GM18507 (cell line): ENCODE measurements at regions not wholly inside any gene's neighbourhood (a gene's known extent, or its start where the extent isn't known, plus 50 kb on each side); places are given as distances from the start of the nearest gene placed in this dataset.
"Not testable (repeated sequence)": the region's sequence is repeated elsewhere in the genome, so short reads cannot be mapped to it uniquely, and the experiment has no call there.

ENCODE experiments used
- DNase-seq: peaks from one replicate; pipeline ENCODE4 v3.0.0; 2011; ENCODE audit warnings: low read depth; ENCODE audit not compliant: insufficient read length; ENCODE audit errors: extremely low spot score
- FAIRE-seq: peaks from 2 replicates; lab custom pipeline; 2011; peaks lifted over from hg19 to GRCh38; lab: Jason Lieb, UNC

DNA sequence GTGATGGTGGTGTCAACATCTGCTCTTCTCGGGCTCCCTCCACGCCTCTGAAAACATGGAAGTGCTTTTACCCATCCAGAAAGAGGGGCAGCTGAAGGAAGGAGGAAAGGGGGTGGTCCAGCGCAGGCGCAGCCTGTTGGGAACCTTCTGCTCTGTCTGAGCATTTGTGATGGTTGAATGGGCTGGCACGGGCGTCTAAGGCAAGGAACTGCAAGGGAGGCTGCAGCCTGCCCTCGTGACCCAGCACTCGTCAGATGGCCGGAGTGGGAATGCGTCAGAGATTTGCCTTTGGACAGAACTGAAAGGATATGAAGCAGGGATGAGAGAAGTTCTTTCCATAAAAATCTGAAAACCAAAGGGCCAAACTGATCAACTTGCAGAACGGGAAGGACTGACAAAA is 62.3 kb upstream of the PLGLB2 start:
- DNase-seq, FAIRE-seq: not testable (repeated sequence)

DNA sequence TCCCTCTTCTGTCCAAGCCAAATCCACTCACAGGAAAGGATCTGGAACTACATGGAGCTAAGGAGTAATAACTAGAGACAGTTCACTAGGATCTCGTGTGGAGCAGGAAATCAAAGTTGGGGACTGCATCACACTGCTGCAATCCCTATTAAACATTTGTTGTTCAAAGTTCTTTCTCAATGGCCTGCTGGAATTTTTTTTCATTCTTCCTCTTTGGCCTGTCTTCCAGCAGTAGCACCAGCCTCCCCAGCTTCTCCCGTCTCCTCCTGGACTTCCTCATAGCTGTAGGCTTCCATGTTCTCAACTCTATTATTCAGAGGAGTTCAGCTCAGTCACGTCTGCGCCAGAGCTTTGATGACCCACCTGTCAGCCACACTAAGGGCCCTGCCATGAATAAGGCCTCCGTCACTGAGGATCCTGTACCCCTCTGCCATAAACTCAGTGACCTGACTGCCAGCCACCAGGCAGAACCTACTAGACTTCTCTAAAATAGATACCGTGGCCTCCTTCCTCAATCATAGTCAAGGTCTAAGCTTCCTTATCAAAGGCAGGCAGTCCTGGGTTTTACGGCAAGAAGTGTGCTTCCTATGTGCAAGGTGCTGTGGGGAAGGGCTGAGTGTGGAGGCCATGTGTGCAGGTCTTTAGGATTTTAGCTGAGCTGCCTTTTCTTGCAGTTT is 60.9 kb upstream of the PLGLB2 start:
- FAIRE-seq, DNase-seq: not testable (repeated sequence)

DNA sequence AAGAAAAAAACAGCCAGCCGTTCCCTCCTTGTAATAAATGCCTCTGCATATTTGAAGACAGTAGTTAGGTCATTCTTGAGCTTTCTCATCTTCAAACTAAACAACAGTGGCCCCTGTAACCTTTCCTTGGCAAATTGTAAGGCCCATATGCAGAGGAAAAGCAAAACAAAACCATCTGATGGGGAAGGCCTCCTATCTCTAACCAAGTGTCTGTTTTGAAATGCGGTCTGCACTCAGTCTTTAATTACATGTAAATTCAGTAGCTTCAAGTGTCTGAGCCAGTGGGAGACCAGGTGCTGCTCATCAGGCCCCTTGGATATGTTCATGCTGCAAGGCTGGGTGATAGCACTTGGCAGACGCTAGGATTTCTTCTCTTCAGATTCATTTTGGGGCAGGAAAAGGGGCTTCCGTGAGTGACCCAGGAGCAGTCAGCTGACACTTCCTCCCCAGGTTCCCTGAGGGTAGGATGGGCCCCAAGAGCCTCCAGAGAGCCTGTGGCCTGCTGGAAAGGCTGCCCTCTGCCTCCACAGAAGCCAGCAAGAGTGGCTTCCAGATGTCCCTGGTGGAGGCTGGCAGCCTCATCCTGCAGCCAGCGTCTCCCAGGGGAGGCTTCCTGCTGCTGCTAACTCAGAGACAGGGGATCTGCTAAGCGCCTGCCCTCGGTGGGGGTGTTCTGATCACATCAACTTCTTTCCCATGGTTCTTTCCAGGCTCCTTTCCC is 60.2 kb upstream of the PLGLB2 start:
- FAIRE-seq, DNase-seq: not testable (repeated sequence)

DNA sequence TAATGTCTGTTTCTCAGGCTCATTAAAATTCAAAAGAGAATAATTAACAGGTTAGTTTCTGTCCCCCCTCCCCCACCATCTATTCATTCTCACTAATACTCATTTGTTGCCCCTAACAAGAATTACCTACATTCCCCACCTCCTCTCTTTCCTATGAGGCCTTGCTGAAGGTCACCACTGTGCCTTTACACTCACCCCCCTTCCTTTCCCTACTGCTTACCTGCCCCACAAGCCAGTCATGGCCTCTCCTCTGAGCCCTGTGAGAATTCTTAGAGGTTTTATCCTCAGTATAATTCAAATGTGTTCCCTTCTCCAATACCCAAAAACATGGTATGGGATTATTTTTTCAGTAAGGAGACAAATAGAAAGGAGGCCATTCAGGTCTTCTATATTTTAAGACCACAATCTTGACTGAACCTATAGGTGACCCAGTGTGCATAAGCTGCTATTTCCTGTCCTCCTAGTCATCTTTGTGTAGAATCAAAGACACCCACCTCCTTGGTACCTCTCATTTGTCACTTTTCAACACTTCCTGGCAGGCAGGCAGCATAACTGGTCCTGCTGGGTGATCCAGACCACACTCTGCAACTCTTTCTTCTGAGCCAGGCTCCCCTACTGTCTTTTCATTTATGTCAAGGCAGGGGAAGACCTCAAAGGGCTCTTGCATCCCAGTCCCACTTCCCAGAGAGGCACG is 55.8 kb upstream of the PLGLB2 start:
- FAIRE-seq, DNase-seq: not testable (repeated sequence)

DNA sequence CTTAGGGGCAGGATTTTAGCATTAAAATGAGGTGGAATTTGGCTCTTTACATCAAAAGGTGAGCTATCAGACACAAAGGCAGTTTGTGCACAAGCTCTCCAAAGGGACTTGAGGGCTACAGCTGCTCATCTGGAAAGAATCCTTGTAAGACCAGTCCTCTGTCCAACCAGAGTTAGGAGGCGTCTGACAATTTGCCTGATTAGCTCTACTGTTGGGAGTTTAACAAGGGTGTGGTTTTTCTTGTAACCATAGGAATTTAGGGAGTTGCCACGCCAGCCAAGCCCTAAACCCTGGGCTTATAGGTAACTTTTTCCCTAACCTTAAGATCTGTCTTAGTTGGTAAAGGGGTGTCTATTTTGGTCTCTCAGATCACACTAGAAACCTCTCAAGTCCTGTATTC is 55.0 kb upstream of the PLGLB2 start:
- DNase-seq, FAIRE-seq: not testable (repeated sequence)

DNA sequence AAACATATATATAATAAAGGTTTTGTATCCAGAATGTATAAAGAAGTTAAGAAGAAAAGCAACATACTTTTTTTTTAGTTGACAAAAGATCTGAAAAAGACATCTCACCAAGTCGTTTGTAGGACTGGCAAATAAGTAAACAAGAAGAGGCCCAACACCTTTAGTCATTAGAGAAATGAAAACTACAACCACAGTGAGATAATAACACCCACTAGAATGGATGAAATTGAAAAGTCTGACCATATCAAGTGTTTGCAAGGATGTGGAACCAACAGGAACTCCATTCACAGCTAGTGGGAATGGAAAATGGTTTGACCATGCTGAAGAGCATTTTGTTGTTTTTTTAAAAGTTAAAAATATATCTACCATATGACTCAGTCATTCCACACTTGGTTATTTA is 54.0 kb upstream of the PLGLB2 start:
- DNase-seq, FAIRE-seq: not testable (repeated sequence)

DNA sequence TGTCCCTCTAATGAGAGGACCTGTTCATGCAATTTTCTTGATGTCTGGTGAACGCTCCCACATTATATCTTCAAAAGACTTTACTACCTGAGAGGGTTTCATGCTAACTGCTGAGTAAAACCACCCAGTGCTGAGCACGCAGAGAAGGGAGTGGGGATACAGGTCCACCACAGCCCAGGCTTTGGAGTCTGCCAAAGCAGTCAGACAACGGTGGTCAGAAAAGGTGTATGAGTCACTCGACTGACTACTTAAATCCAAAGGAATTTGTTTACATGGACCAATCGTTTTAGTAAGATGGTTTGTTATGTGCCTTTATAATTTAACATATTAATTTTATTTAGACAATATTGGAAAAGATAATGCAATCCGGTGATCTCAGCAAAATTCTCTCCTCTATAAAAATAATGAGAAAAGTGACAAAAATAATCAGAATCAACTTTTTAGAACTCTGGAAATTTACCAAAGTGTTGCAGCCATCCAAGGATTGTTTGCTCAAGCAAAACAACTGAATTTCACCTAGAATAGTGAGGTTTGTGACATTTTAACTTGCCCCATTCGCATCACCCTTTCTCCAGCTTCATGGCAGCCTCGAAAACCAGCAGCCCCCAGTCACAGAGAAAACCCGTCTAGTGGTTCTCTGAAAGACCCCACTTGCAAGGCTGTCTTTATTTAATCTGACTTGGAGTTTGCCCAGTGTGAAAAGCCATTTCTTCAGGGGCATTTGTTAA is 52.1 kb upstream of the PLGLB2 start:
- not testable (repeated sequence) for FAIRE-seq

More for the DNA sequence above, 52.1 kb upstream of the PLGLB2 start:
- DNase-seq: not testable (repeated sequence)
